ENCODE measurements at regions not wholly inside any gene's neighbourhood (a gene's known extent, or its start where the extent isn't known, plus 50 kb on each side); places are given as distances from the start of the nearest gene placed in this dataset.

DNA sequence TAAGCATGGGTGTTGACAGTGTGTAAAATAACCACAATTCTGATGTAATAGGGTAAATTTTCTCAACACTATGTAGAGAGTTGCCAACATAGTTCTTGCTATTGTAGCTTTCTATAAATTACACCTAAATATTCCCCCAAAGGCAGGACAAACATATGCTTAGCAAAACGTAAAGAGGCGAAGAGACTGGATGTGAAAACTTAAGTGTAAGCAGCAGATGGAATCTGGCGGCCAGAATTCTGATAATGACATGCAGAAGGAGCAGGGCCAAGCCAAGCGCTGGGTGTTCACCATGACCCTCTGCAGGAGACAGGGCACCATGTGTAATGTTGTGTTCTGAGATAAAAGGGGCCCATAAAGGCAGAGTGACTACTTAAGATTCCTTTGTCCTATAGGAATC lies 105.2 kb upstream of the ZNF521 start:
- DNase-seq (ENCODE audit: low spot score) (no peak), ATAC-seq (no peak)
- H3K79me2 ChIP-seq (replicated peaks; ENCODE audit: insufficient read depth): no peaks in the 10 kb centered on the region
- no peaks in the 10 kb centered on the region for H4K20me1 ChIP-seq (replicated peaks; ENCODE audit: insufficient read depth)
- H3K4me3 ChIP-seq: no peak overlapping the region
- TF ChIP-seq, protein P1, sequence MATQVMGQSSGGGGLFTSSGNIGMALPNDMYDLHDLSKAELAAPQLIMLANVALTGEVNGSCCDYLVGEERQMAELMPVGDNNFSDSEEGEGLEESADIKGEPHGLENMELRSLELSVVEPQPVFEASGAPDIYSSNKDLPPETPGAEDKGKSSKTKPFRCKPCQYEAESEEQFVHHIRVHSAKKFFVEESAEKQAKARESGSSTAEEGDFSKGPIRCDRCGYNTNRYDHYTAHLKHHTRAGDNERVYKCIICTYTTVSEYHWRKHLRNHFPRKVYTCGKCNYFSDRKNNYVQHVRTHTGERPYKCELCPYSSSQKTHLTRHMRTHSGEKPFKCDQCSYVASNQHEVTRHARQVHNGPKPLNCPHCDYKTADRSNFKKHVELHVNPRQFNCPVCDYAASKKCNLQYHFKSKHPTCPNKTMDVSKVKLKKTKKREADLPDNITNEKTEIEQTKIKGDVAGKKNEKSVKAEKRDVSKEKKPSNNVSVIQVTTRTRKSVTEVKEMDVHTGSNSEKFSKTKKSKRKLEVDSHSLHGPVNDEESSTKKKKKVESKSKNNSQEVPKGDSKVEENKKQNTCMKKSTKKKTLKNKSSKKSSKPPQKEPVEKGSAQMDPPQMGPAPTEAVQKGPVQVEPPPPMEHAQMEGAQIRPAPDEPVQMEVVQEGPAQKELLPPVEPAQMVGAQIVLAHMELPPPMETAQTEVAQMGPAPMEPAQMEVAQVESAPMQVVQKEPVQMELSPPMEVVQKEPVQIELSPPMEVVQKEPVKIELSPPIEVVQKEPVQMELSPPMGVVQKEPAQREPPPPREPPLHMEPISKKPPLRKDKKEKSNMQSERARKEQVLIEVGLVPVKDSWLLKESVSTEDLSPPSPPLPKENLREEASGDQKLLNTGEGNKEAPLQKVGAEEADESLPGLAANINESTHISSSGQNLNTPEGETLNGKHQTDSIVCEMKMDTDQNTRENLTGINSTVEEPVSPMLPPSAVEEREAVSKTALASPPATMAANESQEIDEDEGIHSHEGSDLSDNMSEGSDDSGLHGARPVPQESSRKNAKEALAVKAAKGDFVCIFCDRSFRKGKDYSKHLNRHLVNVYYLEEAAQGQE (IDR thresholded peaks at IDR 0.05; ENCODE audit: unreplicated experiment): no peak
- TF ChIP-seq ZNF114 (CRISPR knock-in tag; IDR thresholded peaks at IDR 0.05): no peak
- TF ChIP-seq, protein P2, sequence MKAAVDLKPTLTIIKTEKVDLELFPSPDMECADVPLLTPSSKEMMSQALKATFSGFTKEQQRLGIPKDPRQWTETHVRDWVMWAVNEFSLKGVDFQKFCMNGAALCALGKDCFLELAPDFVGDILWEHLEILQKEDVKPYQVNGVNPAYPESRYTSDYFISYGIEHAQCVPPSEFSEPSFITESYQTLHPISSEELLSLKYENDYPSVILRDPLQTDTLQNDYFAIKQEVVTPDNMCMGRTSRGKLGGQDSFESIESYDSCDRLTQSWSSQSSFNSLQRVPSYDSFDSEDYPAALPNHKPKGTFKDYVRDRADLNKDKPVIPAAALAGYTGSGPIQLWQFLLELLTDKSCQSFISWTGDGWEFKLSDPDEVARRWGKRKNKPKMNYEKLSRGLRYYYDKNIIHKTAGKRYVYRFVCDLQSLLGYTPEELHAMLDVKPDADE (IDR thresholded peaks at IDR 0.05): no peak
- no peak for TF ChIP-seq EZH2 (IDR thresholded peaks at IDR 0.05; ENCODE audit: low read depth, unreplicated experiment)
- TF ChIP-seq STAT1 (IDR thresholded peaks at IDR 0.05; ENCODE audit: unreplicated experiment): no peak
- TF ChIP-seq NANOG (IDR thresholded peaks at IDR 0.05; ENCODE audit: borderline replicate concordance): no peak
- no peak for TF ChIP-seq JUNB (IDR thresholded peaks at IDR 0.05; ENCODE audit: unreplicated experiment)
- TF ChIP-seq, protein P3, sequence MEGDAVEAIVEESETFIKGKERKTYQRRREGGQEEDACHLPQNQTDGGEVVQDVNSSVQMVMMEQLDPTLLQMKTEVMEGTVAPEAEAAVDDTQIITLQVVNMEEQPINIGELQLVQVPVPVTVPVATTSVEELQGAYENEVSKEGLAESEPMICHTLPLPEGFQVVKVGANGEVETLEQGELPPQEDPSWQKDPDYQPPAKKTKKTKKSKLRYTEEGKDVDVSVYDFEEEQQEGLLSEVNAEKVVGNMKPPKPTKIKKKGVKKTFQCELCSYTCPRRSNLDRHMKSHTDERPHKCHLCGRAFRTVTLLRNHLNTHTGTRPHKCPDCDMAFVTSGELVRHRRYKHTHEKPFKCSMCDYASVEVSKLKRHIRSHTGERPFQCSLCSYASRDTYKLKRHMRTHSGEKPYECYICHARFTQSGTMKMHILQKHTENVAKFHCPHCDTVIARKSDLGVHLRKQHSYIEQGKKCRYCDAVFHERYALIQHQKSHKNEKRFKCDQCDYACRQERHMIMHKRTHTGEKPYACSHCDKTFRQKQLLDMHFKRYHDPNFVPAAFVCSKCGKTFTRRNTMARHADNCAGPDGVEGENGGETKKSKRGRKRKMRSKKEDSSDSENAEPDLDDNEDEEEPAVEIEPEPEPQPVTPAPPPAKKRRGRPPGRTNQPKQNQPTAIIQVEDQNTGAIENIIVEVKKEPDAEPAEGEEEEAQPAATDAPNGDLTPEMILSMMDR (conservative IDR thresholded peaks at IDR 0.05; ENCODE audit: low read depth in 2 of 2): no peak
- TF ChIP-seq POLR2AphosphoS5 (IDR thresholded peaks at IDR 0.05; ENCODE audit: low read depth): no peak
- no peak for TF ChIP-seq EZH2phosphoT487 (IDR thresholded peaks at IDR 0.05; ENCODE audit: unreplicated experiment)
- no peak for TF ChIP-seq CREB1 (CRISPR knock-in tag; IDR thresholded peaks at IDR 0.05; ENCODE audit: low read depth)
- no peak for TF ChIP-seq ZNF331 (CRISPR knock-in tag; IDR thresholded peaks at IDR 0.05; ENCODE audit: low read depth)
- TF ChIP-seq, protein P4, sequence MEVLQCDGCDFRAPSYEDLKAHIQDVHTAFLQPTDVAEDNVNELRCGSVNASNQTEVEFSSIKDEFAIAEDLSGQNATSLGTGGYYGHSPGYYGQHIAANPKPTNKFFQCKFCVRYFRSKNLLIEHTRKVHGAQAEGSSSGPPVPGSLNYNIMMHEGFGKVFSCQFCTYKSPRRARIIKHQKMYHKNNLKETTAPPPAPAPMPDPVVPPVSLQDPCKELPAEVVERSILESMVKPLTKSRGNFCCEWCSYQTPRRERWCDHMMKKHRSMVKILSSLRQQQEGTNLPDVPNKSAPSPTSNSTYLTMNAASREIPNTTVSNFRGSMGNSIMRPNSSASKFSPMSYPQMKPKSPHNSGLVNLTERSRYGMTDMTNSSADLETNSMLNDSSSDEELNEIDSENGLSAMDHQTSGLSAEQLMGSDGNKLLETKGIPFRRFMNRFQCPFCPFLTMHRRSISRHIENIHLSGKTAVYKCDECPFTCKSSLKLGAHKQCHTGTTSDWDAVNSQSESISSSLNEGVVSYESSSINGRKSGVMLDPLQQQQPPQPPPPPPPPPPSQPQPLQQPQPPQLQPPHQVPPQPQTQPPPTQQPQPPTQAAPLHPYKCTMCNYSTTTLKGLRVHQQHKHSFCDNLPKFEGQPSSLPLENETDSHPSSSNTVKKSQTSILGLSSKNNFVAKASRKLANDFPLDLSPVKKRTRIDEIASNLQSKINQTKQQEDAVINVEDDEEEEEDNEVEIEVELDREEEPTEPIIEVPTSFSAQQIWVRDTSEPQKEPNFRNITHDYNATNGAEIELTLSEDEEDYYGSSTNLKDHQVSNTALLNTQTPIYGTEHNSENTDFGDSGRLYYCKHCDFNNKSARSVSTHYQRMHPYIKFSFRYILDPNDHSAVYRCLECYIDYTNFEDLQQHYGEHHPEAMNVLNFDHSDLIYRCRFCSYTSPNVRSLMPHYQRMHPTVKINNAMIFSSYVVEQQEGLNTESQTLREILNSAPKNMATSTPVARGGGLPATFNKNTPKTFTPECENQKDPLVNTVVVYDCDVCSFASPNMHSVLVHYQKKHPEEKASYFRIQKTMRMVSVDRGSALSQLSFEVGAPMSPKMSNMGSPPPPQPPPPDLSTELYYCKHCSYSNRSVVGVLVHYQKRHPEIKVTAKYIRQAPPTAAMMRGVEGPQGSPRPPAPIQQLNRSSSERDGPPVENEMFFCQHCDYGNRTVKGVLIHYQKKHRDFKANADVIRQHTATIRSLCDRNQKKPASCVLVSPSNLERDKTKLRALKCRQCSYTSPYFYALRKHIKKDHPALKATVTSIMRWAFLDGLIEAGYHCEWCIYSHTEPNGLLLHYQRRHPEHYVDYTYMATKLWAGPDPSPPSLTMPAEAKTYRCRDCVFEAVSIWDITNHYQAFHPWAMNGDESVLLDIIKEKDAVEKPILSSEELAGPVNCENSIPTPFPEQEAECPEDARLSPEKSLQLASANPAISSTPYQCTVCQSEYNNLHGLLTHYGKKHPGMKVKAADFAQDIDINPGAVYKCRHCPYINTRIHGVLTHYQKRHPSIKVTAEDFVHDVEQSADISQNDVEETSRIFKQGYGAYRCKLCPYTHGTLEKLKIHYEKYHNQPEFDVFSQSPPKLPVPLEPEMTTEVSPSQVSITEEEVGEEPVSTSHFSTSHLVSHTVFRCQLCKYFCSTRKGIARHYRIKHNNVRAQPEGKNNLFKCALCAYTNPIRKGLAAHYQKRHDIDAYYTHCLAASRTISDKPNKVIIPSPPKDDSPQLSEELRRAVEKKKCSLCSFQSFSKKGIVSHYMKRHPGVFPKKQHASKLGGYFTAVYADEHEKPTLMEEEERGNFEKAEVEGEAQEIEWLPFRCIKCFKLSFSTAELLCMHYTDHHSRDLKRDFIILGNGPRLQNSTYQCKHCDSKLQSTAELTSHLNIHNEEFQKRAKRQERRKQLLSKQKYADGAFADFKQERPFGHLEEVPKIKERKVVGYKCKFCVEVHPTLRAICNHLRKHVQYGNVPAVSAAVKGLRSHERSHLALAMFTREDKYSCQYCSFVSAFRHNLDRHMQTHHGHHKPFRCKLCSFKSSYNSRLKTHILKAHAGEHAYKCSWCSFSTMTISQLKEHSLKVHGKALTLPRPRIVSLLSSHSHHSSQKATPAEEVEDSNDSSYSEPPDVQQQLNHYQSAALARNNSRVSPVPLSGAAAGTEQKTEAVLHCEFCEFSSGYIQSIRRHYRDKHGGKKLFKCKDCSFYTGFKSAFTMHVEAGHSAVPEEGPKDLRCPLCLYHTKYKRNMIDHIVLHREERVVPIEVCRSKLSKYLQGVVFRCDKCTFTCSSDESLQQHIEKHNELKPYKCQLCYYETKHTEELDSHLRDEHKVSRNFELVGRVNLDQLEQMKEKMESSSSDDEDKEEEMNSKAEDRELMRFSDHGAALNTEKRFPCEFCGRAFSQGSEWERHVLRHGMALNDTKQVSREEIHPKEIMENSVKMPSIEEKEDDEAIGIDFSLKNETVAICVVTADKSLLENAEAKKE (CRISPR knock-in tag; IDR thresholded peaks at IDR 0.05): no peak
- Mint-ChIP-seq H3K9me3 (no peaks in the 10 kb centered on the region), H3K4me1 (peaks cover 11% of the 10 kb centered on the region), H3K27ac (no peak overlapping the region), H3K36me3 (ENCODE audit: low read depth) (no peaks in the 10 kb centered on the region), H3K27me3 (ENCODE audit: insufficient read depth, low read depth, poor library complexity) (peaks cover 1% of the 10 kb centered on the region), H3K4me3 (no peak overlapping the region)
- H3K9me2 ChIP-seq (ENCODE audit: insufficient read depth): peaks cover 2% of the 10 kb centered on the region; the same call in 1 of the 2 replicates
- no peak overlapping the region; the same call in 1 of the 2 replicates for H2AFZ ChIP-seq
- no peaks in the 10 kb centered on the region for H3K36me3 ChIP-seq (ENCODE audit: insufficient read depth)
- H3K27ac ChIP-seq (ENCODE audit: low read depth): no peak overlapping the region
- peaks cover 7% of the 10 kb centered on the region; the same call in 1 of the 2 replicates for H3K4me1 ChIP-seq (ENCODE audit: insufficient read depth)
- no peaks in the 10 kb centered on the region for H3F3A ChIP-seq (replicated peaks; ENCODE audit: low read depth)
- H3K4me2 ChIP-seq: no peak overlapping the region
- no peaks in the 10 kb centered on the region for H3K27me3 ChIP-seq (ENCODE audit: insufficient read depth)

Data from GM23338 (cell line).